ENCODE measurements at regions not wholly inside any gene's neighbourhood (a gene's known extent, or its start where the extent isn't known, plus 50 kb on each side); places are given as distances from the start of the nearest gene placed in this dataset.

DNA sequence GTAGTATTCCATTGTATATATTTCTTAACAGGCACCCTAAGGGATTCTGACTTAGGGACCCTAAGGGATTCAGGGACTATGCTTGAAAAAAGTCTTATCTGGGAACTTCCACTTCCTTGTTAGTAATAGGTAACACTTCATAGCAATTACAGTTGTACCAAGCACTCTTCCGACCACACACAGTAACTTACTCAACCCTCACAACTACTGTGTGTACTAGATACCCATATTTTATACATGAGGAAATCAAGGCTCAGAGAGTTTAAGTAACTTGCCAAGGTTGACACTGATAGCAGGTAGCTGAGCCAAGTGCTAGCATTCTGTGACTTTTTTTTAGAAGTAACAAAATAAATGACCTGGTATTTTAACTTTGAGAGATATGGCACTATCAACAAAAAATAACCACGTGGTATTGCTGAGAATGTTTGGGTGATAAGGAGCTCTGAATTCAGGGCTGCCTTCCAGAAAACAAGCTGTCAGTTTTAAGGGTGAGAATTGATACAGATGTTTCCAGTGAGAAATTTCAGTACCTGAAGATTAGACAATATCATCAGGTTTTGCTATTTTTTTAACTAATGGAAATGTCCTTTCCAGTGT is 210.3 kb upstream of the SUCLG2 start:
- no peak for TF ChIP-seq EZH2 (IDR thresholded peaks at IDR 0.05; ENCODE audit: low read length, missing control alignments)
- TF ChIP-seq, protein P1, sequence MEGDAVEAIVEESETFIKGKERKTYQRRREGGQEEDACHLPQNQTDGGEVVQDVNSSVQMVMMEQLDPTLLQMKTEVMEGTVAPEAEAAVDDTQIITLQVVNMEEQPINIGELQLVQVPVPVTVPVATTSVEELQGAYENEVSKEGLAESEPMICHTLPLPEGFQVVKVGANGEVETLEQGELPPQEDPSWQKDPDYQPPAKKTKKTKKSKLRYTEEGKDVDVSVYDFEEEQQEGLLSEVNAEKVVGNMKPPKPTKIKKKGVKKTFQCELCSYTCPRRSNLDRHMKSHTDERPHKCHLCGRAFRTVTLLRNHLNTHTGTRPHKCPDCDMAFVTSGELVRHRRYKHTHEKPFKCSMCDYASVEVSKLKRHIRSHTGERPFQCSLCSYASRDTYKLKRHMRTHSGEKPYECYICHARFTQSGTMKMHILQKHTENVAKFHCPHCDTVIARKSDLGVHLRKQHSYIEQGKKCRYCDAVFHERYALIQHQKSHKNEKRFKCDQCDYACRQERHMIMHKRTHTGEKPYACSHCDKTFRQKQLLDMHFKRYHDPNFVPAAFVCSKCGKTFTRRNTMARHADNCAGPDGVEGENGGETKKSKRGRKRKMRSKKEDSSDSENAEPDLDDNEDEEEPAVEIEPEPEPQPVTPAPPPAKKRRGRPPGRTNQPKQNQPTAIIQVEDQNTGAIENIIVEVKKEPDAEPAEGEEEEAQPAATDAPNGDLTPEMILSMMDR (conservative IDR thresholded peaks at IDR 0.05 in 1 of 2, IDR thresholded peaks at IDR 0.05 in 1 of 2; ENCODE audit: low read depth in 1 of 2, low read length in 2 of 2): no peak
